ENCODE measurements at regions not wholly inside any gene's neighbourhood (a gene's known extent, or its start where the extent isn't known, plus 50 kb on each side); places are given as distances from the start of the nearest gene placed in this dataset.

DNA sequence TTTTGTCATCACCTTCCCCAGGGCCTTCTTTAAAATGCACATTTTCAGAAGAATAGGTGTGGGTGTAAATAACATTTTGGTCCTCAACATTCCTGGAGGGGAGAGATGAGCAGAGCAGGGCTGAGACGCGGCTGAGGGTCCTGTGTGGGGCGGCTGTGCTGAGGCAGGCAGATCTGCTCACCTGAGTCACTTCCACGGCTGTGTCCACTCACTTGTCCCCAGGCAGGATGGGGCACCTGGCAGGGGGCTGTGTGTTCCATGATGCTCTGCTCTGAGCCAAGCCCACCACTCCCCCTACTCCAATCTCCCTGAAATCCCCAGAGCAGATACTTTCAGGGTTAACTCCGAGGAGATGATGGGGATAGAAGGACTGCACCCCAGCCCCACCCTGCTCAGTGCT is 93.8 kb downstream of the GLRX3 start:
- no peak for DNase-seq (ENCODE audit: low read depth in 2 of 2, low spot score in 1 of 2)

GRCh38 chr10:130230611-130231010 is 94.4 kb downstream of the GLRX3 start:
- DNase-seq (ENCODE audit: low read depth in 2 of 2, low spot score in 1 of 2), result no peak

GRCh38 chr10:130231251-130231741 is 95.1 kb downstream of the GLRX3 start:
- no peak for DNase-seq (ENCODE audit: low read depth in 2 of 2, low spot score in 1 of 2)

DNA sequence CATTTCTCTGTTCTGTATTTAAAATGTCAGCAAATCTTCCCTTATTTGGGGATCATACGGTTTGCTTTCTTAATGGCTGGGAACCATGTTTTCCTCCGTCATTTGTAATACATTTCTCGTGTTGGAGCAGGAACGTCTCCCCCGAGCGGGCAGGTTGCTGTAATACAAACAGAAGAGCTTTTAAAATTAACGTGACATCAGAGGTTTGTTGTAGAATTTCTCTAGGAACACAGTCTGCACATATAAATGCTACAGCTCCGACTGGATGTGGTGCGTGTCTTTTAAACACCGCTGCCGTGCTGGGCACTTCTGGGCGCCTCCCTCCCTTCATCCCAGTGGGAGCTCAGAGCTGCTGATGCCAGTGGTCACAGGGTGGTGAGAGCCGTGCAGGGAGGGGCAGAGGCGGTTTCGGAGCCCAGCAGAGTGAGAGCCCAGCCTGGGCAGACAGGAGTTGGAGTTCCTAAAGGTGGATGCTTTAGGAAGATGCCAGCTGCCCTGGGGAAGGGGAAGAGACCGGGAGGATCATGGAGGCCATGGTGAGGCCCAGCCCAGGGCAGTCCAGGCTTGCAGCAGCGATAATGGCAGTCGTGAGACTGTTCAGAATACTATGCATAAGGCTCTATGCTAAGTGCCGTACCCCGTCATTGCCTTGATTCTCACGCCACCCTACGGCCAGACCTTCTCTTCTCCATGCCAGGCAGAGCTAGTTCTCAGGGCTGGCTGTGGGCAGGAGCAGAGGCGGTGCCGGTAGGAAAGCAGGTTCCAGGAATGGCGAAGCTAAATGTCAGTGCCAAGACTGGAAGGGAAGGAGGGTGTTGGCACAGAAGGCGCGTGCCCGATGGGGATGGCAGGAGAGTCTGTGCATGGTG is 96.2 kb downstream of the GLRX3 start:
- no peak for DNase-seq (ENCODE audit: low read depth in 2 of 2, low spot score in 1 of 2)

DNA sequence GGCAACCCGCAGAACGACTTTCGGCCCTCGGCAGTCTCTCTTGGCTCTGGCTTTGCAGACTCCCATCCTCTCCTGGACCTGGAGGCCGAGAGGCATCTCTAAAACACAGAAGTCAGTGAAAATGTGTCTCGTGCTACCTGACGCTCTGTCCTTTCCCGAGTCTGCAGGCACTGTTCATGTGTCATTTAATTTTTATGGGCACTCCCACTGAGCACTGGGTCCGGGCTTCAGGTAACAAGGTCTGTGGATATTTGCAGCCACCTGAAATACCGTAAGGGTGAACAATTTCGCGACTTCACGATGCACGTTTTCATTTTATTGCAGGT is 96.8 kb downstream of the GLRX3 start:
- DNase-seq (ENCODE audit: low read depth in 2 of 2, low spot score in 1 of 2), result no peak

GRCh38 chr10:130233426-130233825 is 97.2 kb downstream of the GLRX3 start:
- DNase-seq (ENCODE audit: low read depth in 2 of 2, low spot score in 1 of 2), result no peak

- no peak for DNase-seq (ENCODE audit: low read depth in 2 of 2, low spot score in 1 of 2)
Observed at GRCh38 chr10:130234171-130234965, 98.2 kb downstream of the GLRX3 start.

DNA sequence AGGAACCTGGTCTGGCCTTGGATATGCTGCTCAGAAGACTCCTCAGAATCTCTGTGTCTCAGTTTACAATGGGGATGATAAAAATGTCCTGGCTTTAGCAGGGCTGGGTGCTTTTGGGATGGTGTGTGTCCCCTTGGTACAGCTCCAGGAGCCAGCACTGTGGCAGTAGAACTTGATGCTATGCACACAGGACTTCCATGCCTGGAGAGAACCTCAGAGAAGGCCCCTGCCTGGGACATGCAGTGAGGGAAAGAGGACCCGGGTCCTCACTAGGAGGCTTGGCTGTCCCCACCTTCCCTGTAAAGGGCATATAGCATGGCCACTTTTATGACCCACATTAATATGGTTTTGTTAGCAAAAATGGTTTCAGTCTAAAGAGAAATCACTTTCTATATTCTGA is 100.5 kb downstream of the GLRX3 start:
- no peak for DNase-seq (ENCODE audit: low read depth in 2 of 2, low spot score in 1 of 2)

DNA sequence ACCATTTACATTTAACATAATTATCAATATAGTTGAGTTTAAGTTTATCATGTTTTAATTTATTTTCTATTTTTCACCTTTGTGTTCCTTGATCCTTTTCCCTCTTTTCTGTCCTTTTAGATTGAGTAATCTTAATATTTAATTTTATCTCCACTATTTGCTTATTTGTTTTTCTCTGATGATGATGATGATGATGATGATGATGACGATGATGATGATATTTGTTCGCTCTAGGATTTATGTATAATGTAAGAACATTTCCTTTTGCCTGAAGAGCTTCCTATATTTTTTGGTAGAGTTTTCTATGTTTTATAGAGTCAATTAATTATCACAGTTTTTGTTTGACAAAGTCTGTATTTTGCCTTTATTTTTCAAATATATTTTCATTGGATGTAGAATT is 104.2 kb downstream of the GLRX3 start:
- DNase-seq (ENCODE audit: low read depth in 2 of 2, low spot score in 1 of 2), result no peak

- DNase-seq (ENCODE audit: low read depth in 2 of 2, low spot score in 1 of 2), result no peak
Observed at GRCh38 chr10:130242513-130242912, 106.3 kb downstream of the GLRX3 start.

- DNase-seq (ENCODE audit: low read depth in 2 of 2, low spot score in 1 of 2), result no peak
Observed at GRCh38 chr10:130243015-130243414, 106.8 kb downstream of the GLRX3 start.

DNA sequence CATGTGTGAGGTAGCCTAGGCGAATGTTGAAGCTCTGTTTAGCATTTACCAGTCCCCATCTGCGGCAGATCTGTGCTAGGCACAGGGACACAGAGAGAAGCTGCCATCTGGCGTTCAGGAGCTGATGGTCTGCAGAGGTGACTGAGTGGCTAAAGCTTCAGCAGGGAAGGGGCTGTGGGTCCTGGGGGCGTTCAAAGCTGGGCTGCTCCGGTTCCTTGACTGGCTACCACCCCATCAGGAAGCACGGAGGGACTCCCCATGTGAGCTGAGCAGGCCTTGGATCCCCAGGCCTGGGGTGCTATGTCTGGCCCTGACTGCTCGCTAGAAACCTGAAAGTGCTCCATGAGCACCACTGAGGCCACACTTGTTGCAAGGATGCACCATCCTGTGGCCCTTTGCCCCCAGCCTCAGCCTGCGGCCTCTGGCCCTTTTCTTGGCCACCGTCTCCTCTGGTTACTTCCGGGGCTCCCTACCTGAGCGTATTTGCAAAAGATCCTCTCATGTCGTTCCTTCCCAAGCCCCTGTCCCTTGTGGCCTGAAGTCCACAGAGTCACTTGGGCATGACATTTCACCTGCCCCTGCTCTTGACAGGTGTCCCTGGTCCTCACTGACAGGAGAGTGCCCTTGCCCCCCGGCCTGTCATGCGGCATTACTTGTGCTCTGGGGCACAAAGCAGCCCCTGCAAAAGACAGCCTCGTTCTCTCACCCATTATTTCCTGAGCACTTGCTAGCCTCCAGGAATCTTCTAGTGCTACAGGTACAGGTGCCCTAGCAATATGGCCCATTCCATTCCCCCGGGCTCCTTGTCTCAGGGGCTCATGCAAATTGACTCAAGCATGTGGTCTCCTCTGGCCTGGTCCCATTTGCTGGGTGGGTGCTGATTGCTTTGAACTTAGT is 108.1 kb downstream of the GLRX3 start:
- no peak for DNase-seq (ENCODE audit: low read depth in 2 of 2, low spot score in 1 of 2)

DNA sequence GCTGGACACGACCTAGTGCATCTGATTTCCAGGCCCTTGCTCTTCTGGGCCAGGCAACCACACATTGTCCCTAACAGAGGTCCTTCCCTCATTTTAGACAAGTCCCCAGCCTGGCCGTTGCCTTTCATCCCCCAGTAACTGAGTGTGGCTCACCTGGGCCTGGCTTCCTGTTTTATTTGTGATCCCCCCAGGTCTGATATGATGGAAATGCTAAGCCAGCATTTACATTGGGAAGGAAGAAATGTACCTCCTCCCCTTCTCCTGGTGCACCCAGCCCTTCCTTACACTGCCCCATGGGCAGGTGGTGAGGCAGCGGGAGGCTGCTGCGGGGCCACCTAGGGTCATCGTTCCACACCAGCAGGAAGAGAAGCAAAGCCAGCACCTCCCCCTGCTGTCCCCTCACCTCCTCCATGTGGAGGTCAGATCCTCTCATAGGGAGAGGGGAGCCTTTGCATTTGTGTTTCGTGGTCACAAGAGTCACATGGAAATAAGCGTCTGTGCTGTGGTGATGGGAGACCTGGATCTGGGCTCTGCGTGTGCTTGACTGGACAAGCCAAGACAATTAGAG is 108.8 kb downstream of the GLRX3 start:
- DNase-seq (ENCODE audit: low read depth in 2 of 2, low spot score in 1 of 2), result no peak

DNA sequence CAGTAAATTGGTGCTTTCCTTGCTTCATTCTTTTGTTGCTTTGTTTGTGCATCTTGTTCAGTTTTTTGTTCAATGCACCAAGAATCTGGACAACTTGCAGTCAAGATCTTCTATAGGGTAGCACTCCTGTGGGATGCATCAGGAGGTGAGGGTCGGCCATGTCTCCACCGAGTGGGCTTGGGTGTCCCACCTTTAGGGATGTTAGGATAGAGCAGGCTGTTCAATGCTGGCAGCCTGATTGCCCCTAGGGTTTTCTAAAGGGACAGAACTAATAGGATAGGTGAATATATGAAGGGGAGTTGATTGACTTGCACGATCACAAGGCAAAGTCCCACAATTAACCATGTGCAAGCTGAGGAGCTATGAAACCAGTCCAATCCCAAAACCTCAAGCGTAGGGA is 109.9 kb downstream of the GLRX3 start:
- DNase-seq (ENCODE audit: low read depth in 2 of 2, low spot score in 1 of 2), result no peak

- DNase-seq (ENCODE audit: low read depth in 2 of 2, low spot score in 1 of 2), result no peak
Observed at GRCh38 chr10:130250127-130250526, 113.9 kb downstream of the GLRX3 start.

DNA sequence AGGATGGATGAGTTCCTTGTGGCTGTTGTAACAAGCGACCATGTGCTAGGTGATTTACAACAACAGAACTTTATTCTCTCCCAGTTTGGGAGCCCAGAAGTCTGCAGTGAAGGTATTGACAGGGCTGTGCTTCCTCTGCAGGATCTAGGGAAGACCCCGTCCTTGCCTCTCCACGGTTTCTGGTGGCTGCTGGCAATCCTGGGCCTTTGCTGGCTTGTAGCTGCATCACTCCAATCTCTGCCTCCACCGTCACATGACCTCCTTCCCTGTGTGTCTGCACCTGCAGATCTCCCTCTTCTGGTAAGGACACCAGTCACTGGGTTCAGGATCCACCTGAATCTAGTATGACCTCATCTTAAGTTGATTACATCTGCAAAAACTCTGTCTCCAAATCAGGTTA is 115.6 kb downstream of the GLRX3 start:
- no peak for DNase-seq (ENCODE audit: low read depth in 2 of 2, low spot score in 1 of 2)

DNA sequence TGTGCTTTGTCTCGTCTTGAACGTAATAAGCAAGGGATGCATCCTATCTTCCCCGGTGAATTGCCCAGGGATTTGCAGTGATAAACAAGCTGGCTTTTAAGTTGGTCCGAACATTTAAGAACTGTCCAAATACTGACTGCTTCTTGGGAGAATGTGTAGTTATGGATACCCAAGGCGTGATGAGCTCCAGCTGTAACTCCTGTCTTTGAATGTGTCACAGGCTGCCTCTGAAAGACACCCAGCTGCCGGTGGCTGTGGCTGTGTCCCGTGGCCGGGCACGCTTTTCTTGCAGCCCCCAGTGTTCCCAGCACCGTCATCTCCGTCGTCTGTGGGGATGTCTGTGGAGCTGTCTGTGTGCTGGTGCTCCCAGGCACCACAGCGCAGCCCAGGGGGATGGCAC is 118.1 kb downstream of the GLRX3 start:
- DNase-seq (ENCODE audit: low read depth in 2 of 2, low spot score in 1 of 2), result no peak

- DNase-seq (ENCODE audit: low read depth in 2 of 2, low spot score in 1 of 2), result no peak
Observed at GRCh38 chr10:130254662-130255061, 118.5 kb downstream of the GLRX3 start.

DNA sequence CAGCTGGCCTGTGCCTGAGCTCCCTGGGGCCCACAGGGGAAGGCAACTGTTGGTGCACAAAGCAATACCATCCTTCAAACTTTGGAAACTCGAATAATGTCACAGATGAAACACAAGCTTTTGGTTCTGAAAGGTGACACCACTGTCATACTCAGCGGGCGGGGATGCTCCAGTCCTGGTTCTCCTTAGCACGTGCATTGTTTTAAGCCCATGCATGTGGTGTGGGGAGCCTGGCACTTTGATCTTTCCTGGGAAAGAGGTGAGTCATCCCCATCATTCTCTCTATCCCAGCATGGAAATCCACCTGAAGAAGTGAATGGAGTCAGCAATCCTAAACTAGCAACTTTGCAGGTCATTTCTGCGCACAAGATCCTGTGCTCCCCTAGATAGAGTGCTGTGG is 119.6 kb downstream of the GLRX3 start:
- no peak for DNase-seq (ENCODE audit: low read depth in 2 of 2, low spot score in 1 of 2)

DNA sequence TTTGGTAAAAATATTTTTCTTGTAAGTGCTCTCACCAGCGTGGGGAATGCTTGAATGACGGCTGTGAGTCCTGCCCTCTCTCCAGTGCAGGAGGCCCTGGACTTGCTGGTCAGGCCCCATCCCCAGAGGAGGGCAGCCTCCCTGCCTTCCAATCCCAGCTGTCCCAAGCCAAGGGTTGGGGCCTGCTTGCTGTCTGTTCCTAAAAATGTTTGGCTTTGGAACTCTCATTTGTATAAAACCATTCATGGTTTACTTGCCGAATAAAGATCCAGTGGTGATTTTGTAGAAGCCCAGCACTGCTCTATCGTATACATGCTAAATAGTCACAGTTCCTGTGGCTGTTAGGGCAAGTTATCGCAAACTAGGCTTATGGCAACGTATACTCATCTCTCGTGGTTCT is 121.7 kb downstream of the GLRX3 start:
- DNase-seq (ENCODE audit: low read depth in 2 of 2, low spot score in 1 of 2), result no peak

GRCh38 chr10:130259380-130259779 is 123.2 kb downstream of the GLRX3 start:
- no peak for DNase-seq (ENCODE audit: low read depth in 2 of 2, low spot score in 1 of 2)
